Activated naive CD4-positive, alpha-beta T cell treated with anti-CD3 and anti-CD28 coated beads, Interleukin-2, amount 50 U/mL, for 72 hours (primary cell): ENCODE measurements at regions not wholly inside any gene's neighbourhood (a gene's known extent, or its start where the extent isn't known, plus 50 kb on each side); places are given as distances from the start of the nearest gene placed in this dataset.

Experiments used
- ATAC-seq, 2 donors: fragments of 150-1000 bp; cut with Tn5 transposase; 2 replicates each; pipeline ENCODE4 v1.10.0; 2021; ENCODE audit warnings: mild to moderate bottlenecking in 2 of 2, moderate library complexity in 2 of 2
- DNase-seq, 2 donors: peaks; one replicate each; pipeline ENCODE4 v3.0.0; 2021 to 2022; ENCODE audit warnings: low spot score in 2 of 2
- H3K27ac Mint-ChIP-seq, 2 donors: one replicate each; pipeline ENCODE4 v1.8.0; 2022; ENCODE audit warnings: mild to moderate bottlenecking in 2 of 2, mixed read lengths in 2 of 2
- H3K36me3 Mint-ChIP-seq, 2 donors: one replicate each; pipeline ENCODE4 v1.8.0; 2022; ENCODE audit warnings: mixed read lengths in 2 of 2
- H3K9me3 Mint-ChIP-seq, 2 donors: one replicate each; pipeline ENCODE4 v1.8.0; 2022; ENCODE audit warnings: mixed read lengths in 2 of 2

- no peak for ATAC-seq
- peaks cover 11 to 16% of the 10 kb centered on the region in 2 donors for H3K9me3 Mint-ChIP-seq
- no peak overlapping the region for H3K27ac Mint-ChIP-seq
- DNase-seq: no peak
- peaks cover 10 to 11% of the 10 kb centered on the region in 2 donors for H3K36me3 Mint-ChIP-seq
These were observed 165.4 kb downstream of the CMPK2 start for GRCh38 chr2:6700335-6700734.

GRCh38 chr2:6704077-6704476 is 161.6 kb downstream of the CMPK2 start:
- ATAC-seq: no peak
- peaks cover 14 to 20% of the 10 kb centered on the region in 2 donors for H3K9me3 Mint-ChIP-seq
- peaks cover 10 to 11% of the 10 kb centered on the region in 2 donors for H3K36me3 Mint-ChIP-seq
- no peak for DNase-seq
- H3K27ac Mint-ChIP-seq: no peak overlapping the region

- Mint-ChIP-seq H3K9me3 (no peaks in the 10 kb centered on the region), H3K36me3 (no peaks in the 10 kb centered on the region), H3K27ac (no peak overlapping the region)
- ATAC-seq (no peak), DNase-seq (no peak)
These were observed 144.3 kb downstream of the CMPK2 start for GRCh38 chr2:6721395-6721794.

GRCh38 chr2:6722574-6722973 is 143.1 kb downstream of the CMPK2 start:
- no peaks in the 10 kb centered on the region for H3K9me3 Mint-ChIP-seq
- H3K36me3 Mint-ChIP-seq: no peaks in the 10 kb centered on the region
- ATAC-seq (no peak), DNase-seq (no peak)
- H3K27ac Mint-ChIP-seq: no peak overlapping the region

GRCh38 chr2:6723865-6724604 is 141.7 kb downstream of the CMPK2 start:
- DNase-seq: no peak
- H3K9me3 Mint-ChIP-seq: no peaks in the 10 kb centered on the region
- no peaks in the 10 kb centered on the region for H3K36me3 Mint-ChIP-seq
- no peak for ATAC-seq
- no peak overlapping the region for H3K27ac Mint-ChIP-seq

- H3K9me3 Mint-ChIP-seq: no peaks in the 10 kb centered on the region
- H3K36me3 Mint-ChIP-seq: no peaks in the 10 kb centered on the region
- ATAC-seq (no peak), DNase-seq (no peak)
- H3K27ac Mint-ChIP-seq: no peak overlapping the region
These were observed 141.0 kb downstream of the CMPK2 start for GRCh38 chr2:6724605-6725140.

- H3K27ac Mint-ChIP-seq: no peak overlapping the region
- H3K9me3 Mint-ChIP-seq: no peaks in the 10 kb centered on the region
- DNase-seq (no peak), ATAC-seq (no peak)
- H3K36me3 Mint-ChIP-seq: no peaks in the 10 kb centered on the region
These were observed 137.6 kb downstream of the CMPK2 start for GRCh38 chr2:6728156-6728555.

GRCh38 chr2:6730003-6730402 is 135.7 kb downstream of the CMPK2 start:
- Mint-ChIP-seq H3K36me3 (no peaks in the 10 kb centered on the region), H3K9me3 (no peaks in the 10 kb centered on the region), H3K27ac (no peak overlapping the region)
- ATAC-seq: no peak
- DNase-seq: no peak

GRCh38 chr2:6730649-6731532 is 134.8 kb downstream of the CMPK2 start:
- DNase-seq (no peak), ATAC-seq (no peak)
- Mint-ChIP-seq H3K27ac (no peak overlapping the region), H3K36me3 (no peaks in the 10 kb centered on the region), H3K9me3 (no peaks in the 10 kb centered on the region)

GRCh38 chr2:6739547-6739946 is 126.2 kb downstream of the CMPK2 start:
- DNase-seq: no peak
- no peak for ATAC-seq
- Mint-ChIP-seq H3K9me3 (no peaks in the 10 kb centered on the region), H3K36me3 (no peaks in the 10 kb centered on the region), H3K27ac (no peak overlapping the region)

GRCh38 chr2:6741229-6741628 is 124.5 kb downstream of the CMPK2 start:
- Mint-ChIP-seq H3K27ac (no peak overlapping the region), H3K9me3 (no peaks in the 10 kb centered on the region), H3K36me3 (no peaks in the 10 kb centered on the region)
- DNase-seq (no peak), ATAC-seq (no peak)

GRCh38 chr2:6744038-6744437 is 121.7 kb downstream of the CMPK2 start:
- H3K36me3 Mint-ChIP-seq: no peaks in the 10 kb centered on the region
- DNase-seq: no peak
- ATAC-seq: no peak
- no peak overlapping the region for H3K27ac Mint-ChIP-seq
- H3K9me3 Mint-ChIP-seq: no peaks in the 10 kb centered on the region

- Mint-ChIP-seq H3K36me3 (no peaks in the 10 kb centered on the region), H3K27ac (no peak overlapping the region), H3K9me3 (no peaks in the 10 kb centered on the region)
- ATAC-seq: no peak
- DNase-seq: no peak
These were observed 118.3 kb downstream of the CMPK2 start for GRCh38 chr2:6747433-6747832.

GRCh38 chr2:6748406-6749067 is 117.2 kb downstream of the CMPK2 start:
- H3K36me3 Mint-ChIP-seq: no peaks in the 10 kb centered on the region
- ATAC-seq: no peak
- no peak overlapping the region for H3K27ac Mint-ChIP-seq
- DNase-seq: no peak
- no peaks in the 10 kb centered on the region for H3K9me3 Mint-ChIP-seq

GRCh38 chr2:6749962-6750361 is 115.7 kb downstream of the CMPK2 start:
- H3K36me3 Mint-ChIP-seq: no peaks in the 10 kb centered on the region
- ATAC-seq (no peak), DNase-seq (no peak)
- no peaks in the 10 kb centered on the region for H3K9me3 Mint-ChIP-seq
- H3K27ac Mint-ChIP-seq: no peak overlapping the region

- Mint-ChIP-seq H3K27ac (no peak overlapping the region), H3K36me3 (no peaks in the 10 kb centered on the region), H3K9me3 (no peaks in the 10 kb centered on the region)
- ATAC-seq (no peak), DNase-seq (no peak)
These were observed 115.1 kb downstream of the CMPK2 start for GRCh38 chr2:6750411-6751158.
